ENCODE measurements at regions not wholly inside any gene's neighbourhood (a gene's known extent, or its start where the extent isn't known, plus 50 kb on each side); places are given as distances from the start of the nearest gene placed in this dataset.
A peak's percentile ranks its signal among the peaks of the same experiment; 100 is the strongest.

DNA sequence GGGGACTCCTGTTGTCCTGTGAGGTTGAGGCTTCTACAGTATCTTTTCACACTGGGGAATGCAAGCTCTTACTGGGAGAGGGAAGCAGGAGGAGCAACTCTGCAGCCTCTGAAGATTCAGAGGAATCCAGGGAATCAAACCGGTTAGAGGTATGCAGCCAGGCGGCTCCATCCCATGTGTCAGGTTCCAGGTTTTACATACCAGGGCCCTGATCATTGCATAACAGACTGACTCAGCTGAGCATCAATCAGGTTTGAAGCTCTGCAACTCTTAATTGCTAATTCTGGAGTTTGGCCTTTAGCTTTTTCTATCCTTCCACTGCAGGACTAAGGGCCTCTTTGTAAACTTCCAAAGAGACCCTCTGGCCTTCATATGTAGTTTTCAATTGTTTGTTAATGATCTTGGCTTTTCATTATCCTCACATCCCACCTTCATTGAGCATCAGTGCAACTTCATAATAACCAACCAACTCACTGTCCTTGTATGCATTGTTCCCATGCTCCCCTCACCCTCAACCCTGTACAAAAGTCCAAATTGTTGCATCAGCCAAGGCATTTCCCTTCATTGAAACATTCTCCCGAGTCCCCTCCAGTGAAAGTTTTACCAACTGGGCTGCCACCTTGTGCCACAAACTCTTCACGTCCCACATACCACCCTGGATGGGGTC is 59.7 kb upstream of the DHX40 start (continued):
- TF ChIP-seq, protein P1, sequence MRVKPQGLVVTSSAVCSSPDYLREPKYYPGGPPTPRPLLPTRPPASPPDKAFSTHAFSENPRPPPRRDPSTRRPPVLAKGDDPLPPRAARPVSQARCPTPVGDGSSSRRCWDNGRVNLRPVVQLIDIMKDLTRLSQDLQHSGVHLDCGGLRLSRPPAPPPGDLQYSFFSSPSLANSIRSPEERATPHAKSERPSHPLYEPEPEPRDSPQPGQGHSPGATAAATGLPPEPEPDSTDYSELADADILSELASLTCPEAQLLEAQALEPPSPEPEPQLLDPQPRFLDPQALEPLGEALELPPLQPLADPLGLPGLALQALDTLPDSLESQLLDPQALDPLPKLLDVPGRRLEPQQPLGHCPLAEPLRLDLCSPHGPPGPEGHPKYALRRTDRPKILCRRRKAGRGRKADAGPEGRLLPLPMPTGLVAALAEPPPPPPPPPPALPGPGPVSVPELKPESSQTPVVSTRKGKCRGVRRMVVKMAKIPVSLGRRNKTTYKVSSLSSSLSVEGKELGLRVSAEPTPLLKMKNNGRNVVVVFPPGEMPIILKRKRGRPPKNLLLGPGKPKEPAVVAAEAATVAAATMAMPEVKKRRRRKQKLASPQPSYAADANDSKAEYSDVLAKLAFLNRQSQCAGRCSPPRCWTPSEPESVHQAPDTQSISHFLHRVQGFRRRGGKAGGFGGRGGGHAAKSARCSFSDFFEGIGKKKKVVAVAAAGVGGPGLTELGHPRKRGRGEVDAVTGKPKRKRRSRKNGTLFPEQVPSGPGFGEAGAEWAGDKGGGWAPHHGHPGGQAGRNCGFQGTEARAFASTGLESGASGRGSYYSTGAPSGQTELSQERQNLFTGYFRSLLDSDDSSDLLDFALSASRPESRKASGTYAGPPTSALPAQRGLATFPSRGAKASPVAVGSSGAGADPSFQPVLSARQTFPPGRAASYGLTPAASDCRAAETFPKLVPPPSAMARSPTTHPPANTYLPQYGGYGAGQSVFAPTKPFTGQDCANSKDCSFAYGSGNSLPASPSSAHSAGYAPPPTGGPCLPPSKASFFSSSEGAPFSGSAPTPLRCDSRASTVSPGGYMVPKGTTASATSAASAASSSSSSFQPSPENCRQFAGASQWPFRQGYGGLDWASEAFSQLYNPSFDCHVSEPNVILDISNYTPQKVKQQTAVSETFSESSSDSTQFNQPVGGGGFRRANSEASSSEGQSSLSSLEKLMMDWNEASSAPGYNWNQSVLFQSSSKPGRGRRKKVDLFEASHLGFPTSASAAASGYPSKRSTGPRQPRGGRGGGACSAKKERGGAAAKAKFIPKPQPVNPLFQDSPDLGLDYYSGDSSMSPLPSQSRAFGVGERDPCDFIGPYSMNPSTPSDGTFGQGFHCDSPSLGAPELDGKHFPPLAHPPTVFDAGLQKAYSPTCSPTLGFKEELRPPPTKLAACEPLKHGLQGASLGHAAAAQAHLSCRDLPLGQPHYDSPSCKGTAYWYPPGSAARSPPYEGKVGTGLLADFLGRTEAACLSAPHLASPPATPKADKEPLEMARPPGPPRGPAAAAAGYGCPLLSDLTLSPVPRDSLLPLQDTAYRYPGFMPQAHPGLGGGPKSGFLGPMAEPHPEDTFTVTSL (CRISPR knock-in tag; IDR thresholded peaks at IDR 0.05; ENCODE audit: borderline replicate concordance): 0 out of 2 replicates have a peak, but pooled peaks have one; percentile 14
- TF ChIP-seq, protein P2, sequence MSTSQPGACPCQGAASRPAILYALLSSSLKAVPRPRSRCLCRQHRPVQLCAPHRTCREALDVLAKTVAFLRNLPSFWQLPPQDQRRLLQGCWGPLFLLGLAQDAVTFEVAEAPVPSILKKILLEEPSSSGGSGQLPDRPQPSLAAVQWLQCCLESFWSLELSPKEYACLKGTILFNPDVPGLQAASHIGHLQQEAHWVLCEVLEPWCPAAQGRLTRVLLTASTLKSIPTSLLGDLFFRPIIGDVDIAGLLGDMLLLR (CRISPR knock-in tag; IDR thresholded peaks at IDR 0.05): no peak
- no peak for TF ChIP-seq NAIF1 (CRISPR knock-in tag; IDR thresholded peaks at IDR 0.05; ENCODE audit: borderline replicate concordance)
- TF ChIP-seq ZNF337 (CRISPR knock-in tag; IDR thresholded peaks at IDR 0.05; ENCODE audit: borderline replicate concordance, low read depth): no peak
- peak; percentile 86 for TF ChIP-seq EHMT2 (IDR thresholded peaks at IDR 0.05; ENCODE audit: borderline replicate concordance, low read depth, low read length)
- TF ChIP-seq ZSCAN22 (CRISPR knock-in tag; IDR thresholded peaks at IDR 0.05): no peak
- peak; percentile 59; the same call in 1 of the 2 replicates for TF ChIP-seq FOXJ3 (CRISPR knock-in tag; IDR thresholded peaks at IDR 0.05; ENCODE audit: borderline replicate concordance)
- TF ChIP-seq MTA3 (CRISPR knock-in tag; IDR thresholded peaks at IDR 0.05): no peak
- no peak for TF ChIP-seq POLR2A (IDR thresholded peaks at IDR 0.05; ENCODE audit: insufficient read depth in 1 of 2, low read depth in 2 of 2, low read length in 2 of 2)
- TF ChIP-seq ZNF331 (CRISPR knock-in tag; IDR thresholded peaks at IDR 0.05): peak; percentile 10; the same call in 1 of the 2 replicates
- TF ChIP-seq, protein P3, sequence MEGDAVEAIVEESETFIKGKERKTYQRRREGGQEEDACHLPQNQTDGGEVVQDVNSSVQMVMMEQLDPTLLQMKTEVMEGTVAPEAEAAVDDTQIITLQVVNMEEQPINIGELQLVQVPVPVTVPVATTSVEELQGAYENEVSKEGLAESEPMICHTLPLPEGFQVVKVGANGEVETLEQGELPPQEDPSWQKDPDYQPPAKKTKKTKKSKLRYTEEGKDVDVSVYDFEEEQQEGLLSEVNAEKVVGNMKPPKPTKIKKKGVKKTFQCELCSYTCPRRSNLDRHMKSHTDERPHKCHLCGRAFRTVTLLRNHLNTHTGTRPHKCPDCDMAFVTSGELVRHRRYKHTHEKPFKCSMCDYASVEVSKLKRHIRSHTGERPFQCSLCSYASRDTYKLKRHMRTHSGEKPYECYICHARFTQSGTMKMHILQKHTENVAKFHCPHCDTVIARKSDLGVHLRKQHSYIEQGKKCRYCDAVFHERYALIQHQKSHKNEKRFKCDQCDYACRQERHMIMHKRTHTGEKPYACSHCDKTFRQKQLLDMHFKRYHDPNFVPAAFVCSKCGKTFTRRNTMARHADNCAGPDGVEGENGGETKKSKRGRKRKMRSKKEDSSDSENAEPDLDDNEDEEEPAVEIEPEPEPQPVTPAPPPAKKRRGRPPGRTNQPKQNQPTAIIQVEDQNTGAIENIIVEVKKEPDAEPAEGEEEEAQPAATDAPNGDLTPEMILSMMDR (CRISPR knock-in tag; IDR thresholded peaks at IDR 0.05): peak; percentile 24
- TF ChIP-seq RFX5 (IDR thresholded peaks at IDR 0.05; ENCODE audit: low read depth, low read length): no peak
- TF ChIP-seq ZSCAN29 (CRISPR knock-in tag; conservative IDR thresholded peaks at IDR 0.05): peak; percentile 65; the same call in 1 of the 2 replicates
